HL-60 (cell line): ENCODE measurements at regions not wholly inside any gene's neighbourhood (a gene's known extent, or its start where the extent isn't known, plus 50 kb on each side); places are given as distances from the start of the nearest gene placed in this dataset.

Experiments used
- DNase-seq, 2 experiments: peaks; one replicate each; pipeline ENCODE4 v3.0.0-alpha.2; 2010 to 2020; ENCODE audit warnings: low read depth in 1 of 2, low spot score in 1 of 2
- H3K27ac ChIP-seq: fragments of 250-450 bp; sonication (Bioruptor Pico); replicated peaks from 2 replicates; pipeline ENCODE4 v1.5.1; 2020; ENCODE audit warnings: mild to moderate bottlenecking, moderate library complexity
- H3K27me3 ChIP-seq: fragments of 250-450 bp; sonication (Bioruptor Pico); 2 replicates; pipeline ENCODE4 v1.5.1; 2021; ENCODE audit warnings: mild to moderate bottlenecking, moderate library complexity; ENCODE audit not compliant: insufficient read depth, poor library complexity, severe bottlenecking
- H3K4me3 ChIP-seq: replicated peaks from 2 replicates; pipeline ENCODE4 v1.5.1; 2011; ENCODE audit warnings: mild to moderate bottlenecking, control low read depth, low read length; ENCODE audit not compliant: insufficient read depth
- GABPA ChIP-seq: IDR thresholded peaks from 2 replicates; pipeline ENCODE4 v1.6.1; 2012; ENCODE audit warnings: low read depth
- POLR2AphosphoS5 ChIP-seq: IDR thresholded peaks from 2 replicates; pipeline ENCODE4 v1.6.1; 2012; ENCODE audit warnings: low read depth
- SPI1 ChIP-seq: IDR thresholded peaks from 2 replicates; pipeline ENCODE4 v1.6.1; 2012; ENCODE audit warnings: low read depth, mild to moderate bottlenecking, borderline replicate concordance
- TF ChIP-seq, protein P1 (sequence below): IDR thresholded peaks from one replicate; pipeline ENCODE4 v1.5.1; 2011; ENCODE audit warnings: low read length, control low read depth, inconsistent platforms; ENCODE audit not compliant: insufficient read depth
- TF ChIP-seq, protein P2 (sequence below): IDR thresholded peaks from 2 replicates; pipeline ENCODE4 v1.6.1; 2012; ENCODE audit warnings: low read depth; ENCODE audit not compliant: insufficient replicate concordance

GRCh38 chr17:77707546-77707945 lies 251.0 kb upstream of the TNRC6C start:
- no peak overlapping the region for H3K4me3 ChIP-seq

GRCh38 chr17:77708049-77708448 lies 250.5 kb upstream of the TNRC6C start:
- Histone ChIP-seq H3K27me3 (no peaks in the 10 kb centered on the region), H3K27ac (no peak overlapping the region), H3K4me3 (no peak overlapping the region)
- no peak for DNase-seq
- TF ChIP-seq, protein P1, sequence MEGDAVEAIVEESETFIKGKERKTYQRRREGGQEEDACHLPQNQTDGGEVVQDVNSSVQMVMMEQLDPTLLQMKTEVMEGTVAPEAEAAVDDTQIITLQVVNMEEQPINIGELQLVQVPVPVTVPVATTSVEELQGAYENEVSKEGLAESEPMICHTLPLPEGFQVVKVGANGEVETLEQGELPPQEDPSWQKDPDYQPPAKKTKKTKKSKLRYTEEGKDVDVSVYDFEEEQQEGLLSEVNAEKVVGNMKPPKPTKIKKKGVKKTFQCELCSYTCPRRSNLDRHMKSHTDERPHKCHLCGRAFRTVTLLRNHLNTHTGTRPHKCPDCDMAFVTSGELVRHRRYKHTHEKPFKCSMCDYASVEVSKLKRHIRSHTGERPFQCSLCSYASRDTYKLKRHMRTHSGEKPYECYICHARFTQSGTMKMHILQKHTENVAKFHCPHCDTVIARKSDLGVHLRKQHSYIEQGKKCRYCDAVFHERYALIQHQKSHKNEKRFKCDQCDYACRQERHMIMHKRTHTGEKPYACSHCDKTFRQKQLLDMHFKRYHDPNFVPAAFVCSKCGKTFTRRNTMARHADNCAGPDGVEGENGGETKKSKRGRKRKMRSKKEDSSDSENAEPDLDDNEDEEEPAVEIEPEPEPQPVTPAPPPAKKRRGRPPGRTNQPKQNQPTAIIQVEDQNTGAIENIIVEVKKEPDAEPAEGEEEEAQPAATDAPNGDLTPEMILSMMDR: no peak
- TF ChIP-seq SPI1: no peak
- TF ChIP-seq, protein P2, sequence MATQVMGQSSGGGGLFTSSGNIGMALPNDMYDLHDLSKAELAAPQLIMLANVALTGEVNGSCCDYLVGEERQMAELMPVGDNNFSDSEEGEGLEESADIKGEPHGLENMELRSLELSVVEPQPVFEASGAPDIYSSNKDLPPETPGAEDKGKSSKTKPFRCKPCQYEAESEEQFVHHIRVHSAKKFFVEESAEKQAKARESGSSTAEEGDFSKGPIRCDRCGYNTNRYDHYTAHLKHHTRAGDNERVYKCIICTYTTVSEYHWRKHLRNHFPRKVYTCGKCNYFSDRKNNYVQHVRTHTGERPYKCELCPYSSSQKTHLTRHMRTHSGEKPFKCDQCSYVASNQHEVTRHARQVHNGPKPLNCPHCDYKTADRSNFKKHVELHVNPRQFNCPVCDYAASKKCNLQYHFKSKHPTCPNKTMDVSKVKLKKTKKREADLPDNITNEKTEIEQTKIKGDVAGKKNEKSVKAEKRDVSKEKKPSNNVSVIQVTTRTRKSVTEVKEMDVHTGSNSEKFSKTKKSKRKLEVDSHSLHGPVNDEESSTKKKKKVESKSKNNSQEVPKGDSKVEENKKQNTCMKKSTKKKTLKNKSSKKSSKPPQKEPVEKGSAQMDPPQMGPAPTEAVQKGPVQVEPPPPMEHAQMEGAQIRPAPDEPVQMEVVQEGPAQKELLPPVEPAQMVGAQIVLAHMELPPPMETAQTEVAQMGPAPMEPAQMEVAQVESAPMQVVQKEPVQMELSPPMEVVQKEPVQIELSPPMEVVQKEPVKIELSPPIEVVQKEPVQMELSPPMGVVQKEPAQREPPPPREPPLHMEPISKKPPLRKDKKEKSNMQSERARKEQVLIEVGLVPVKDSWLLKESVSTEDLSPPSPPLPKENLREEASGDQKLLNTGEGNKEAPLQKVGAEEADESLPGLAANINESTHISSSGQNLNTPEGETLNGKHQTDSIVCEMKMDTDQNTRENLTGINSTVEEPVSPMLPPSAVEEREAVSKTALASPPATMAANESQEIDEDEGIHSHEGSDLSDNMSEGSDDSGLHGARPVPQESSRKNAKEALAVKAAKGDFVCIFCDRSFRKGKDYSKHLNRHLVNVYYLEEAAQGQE: no peak
- no peak for TF ChIP-seq POLR2AphosphoS5
- TF ChIP-seq GABPA: no peak

More at GRCh38 chr17:77707546-77707945, 251.0 kb upstream of the TNRC6C start:
- Histone ChIP-seq H3K27ac (no peak overlapping the region), H3K27me3 (no peaks in the 10 kb centered on the region)
- TF ChIP-seq SPI1 (no peak), POLR2AphosphoS5 (no peak), GABPA (no peak)
- TF ChIP-seq, protein P1: no peak
- TF ChIP-seq, protein P2: no peak
- no peak for DNase-seq

DNA sequence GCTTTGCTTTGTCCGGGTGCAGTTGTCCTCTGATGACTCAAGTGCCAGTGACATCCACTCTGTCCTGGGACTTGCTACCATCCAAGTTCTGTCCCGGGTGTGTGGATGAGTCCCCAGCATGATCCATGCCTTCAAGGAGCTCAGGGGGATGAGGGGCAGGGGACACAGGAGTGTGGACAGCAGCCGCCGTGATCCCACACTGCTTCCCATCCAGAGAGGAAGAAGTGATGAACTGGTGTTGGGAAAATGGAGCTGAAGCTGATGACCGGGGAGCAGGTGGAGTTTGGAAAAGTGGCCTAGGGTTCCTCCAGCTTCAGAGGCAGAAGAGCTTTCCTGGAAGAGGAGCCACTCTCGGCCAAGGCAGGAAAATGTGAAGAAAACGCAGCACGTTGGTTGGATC lies 249.6 kb upstream of the TNRC6C start:
- Histone ChIP-seq H3K4me3 (no peak overlapping the region), H3K27ac (no peak overlapping the region), H3K27me3 (no peaks in the 10 kb centered on the region)
- no peak for DNase-seq
- TF ChIP-seq GABPA (no peak), SPI1 (no peak), POLR2AphosphoS5 (no peak)
- TF ChIP-seq, protein P1: no peak
- TF ChIP-seq, protein P2: no peak
